ENCODE measurements at regions not wholly inside any gene's neighbourhood (a gene's known extent, or its start where the extent isn't known, plus 50 kb on each side); places are given as distances from the start of the nearest gene placed in this dataset.

- TF ChIP-seq, protein P1, sequence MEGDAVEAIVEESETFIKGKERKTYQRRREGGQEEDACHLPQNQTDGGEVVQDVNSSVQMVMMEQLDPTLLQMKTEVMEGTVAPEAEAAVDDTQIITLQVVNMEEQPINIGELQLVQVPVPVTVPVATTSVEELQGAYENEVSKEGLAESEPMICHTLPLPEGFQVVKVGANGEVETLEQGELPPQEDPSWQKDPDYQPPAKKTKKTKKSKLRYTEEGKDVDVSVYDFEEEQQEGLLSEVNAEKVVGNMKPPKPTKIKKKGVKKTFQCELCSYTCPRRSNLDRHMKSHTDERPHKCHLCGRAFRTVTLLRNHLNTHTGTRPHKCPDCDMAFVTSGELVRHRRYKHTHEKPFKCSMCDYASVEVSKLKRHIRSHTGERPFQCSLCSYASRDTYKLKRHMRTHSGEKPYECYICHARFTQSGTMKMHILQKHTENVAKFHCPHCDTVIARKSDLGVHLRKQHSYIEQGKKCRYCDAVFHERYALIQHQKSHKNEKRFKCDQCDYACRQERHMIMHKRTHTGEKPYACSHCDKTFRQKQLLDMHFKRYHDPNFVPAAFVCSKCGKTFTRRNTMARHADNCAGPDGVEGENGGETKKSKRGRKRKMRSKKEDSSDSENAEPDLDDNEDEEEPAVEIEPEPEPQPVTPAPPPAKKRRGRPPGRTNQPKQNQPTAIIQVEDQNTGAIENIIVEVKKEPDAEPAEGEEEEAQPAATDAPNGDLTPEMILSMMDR (IDR thresholded peaks at IDR 0.05; ENCODE audit: low read depth, low read length): no peak
- Histone ChIP-seq H3K9me3 (ENCODE audit: severe bottlenecking) (no peaks in the 10 kb centered on the region), H3K27ac (no peak overlapping the region), H3K27me3 (ENCODE audit: insufficient read depth, low read depth, severe bottlenecking) (no peaks in the 10 kb centered on the region), H3K4me3 (ENCODE audit: low read depth, low read length) (no peak overlapping the region), H3K36me3 (no peaks in the 10 kb centered on the region)
- DNase-seq: no peak
Observed at GRCh38 chr5:155091063-155091648, 77.6 kb downstream of the KIF4B start.

DNA sequence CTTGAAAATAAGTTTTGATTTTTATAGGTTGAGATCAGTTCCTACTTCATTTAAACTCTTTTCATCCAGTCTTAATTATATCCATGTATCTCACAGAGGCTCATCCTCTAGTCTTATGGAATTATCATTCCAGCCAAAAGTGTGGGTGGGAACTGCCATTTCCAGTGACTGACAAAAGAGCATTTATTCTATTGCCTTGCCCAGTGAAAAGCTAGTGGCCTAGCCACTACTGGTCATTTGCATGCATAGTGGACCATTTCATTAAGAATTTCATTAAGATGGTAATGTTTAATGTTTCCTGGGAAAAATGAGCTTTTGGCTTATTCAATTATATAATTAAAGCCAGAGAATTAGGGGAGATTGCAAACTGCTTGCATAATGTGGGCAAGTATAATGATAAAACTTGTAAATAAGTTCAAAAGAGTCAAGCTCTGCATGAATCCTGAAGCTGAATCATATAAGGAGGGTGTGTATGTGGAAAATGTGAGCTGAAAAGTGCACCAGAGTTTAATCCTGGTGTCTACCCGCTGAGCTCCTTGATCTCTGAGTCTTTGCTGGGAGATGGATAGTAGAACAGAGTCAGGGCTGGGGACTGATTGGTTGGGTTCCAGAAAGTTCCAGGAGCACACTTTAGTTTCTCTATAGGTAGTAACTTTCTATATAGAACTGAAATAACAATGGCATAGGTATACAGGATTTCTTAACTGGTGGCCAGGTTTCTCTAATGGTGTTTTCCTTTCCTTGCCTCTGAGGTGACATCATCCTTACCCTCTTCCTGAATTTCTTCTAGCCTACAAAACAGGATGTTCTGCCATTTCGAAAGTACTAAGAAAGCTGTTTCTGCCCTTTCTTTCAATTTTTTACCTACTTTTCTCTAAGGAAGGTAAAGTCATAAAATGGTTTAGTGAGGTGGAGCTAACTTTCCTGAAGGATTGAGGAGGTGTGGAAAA is 78.5 kb downstream of the KIF4B start:
- H3K27me3 ChIP-seq (ENCODE audit: insufficient read depth, low read depth, severe bottlenecking): no peaks in the 10 kb centered on the region
- TF ChIP-seq, protein P1 (IDR thresholded peaks at IDR 0.05; ENCODE audit: low read depth, low read length): no peak
- no peaks in the 10 kb centered on the region for H3K36me3 ChIP-seq
- no peak overlapping the region for H3K4me3 ChIP-seq (ENCODE audit: low read depth, low read length)
- H3K27ac ChIP-seq: no peak overlapping the region
- H3K9me3 ChIP-seq (ENCODE audit: severe bottlenecking): no peaks in the 10 kb centered on the region
- no peak for DNase-seq

- H3K27me3 ChIP-seq (ENCODE audit: insufficient read depth, low read depth, severe bottlenecking): no peaks in the 10 kb centered on the region
- TF ChIP-seq, protein P1 (IDR thresholded peaks at IDR 0.05; ENCODE audit: low read depth, low read length): no peak
- H3K36me3 ChIP-seq: no peaks in the 10 kb centered on the region
- no peak for DNase-seq
- H3K9me3 ChIP-seq (ENCODE audit: severe bottlenecking): no peaks in the 10 kb centered on the region
- no peak overlapping the region for H3K4me3 ChIP-seq (ENCODE audit: low read depth, low read length)
- H3K27ac ChIP-seq: no peak overlapping the region
Observed at GRCh38 chr5:155094455-155094854, 80.9 kb downstream of the KIF4B start.

DNA sequence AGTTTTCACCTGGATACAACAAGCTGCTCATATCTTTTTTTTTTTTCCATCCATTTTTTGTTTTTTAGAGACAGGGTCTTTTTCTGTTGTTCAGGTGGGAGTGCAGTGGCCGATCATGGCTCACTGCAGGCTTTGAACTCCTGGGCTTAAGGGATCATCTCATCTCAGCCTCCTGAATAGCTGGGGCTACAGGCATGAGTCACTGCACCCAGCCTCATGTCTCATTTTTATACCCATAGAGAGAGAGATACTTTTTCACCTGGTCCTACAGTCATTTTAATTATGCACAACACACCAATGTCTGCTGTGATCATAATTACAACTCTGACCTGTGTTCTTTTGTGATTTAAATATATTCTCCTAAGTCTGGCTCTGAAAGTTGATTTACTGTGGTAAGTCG is 84.4 kb downstream of the KIF4B start:
- Histone ChIP-seq H3K9me3 (ENCODE audit: severe bottlenecking) (no peaks in the 10 kb centered on the region), H3K27me3 (ENCODE audit: insufficient read depth, low read depth, severe bottlenecking) (no peaks in the 10 kb centered on the region), H3K27ac (no peak overlapping the region), H3K36me3 (no peaks in the 10 kb centered on the region), H3K4me3 (ENCODE audit: low read depth, low read length) (no peak overlapping the region)
- TF ChIP-seq, protein P1 (IDR thresholded peaks at IDR 0.05; ENCODE audit: low read depth, low read length): no peak
- DNase-seq: no peak

DNA sequence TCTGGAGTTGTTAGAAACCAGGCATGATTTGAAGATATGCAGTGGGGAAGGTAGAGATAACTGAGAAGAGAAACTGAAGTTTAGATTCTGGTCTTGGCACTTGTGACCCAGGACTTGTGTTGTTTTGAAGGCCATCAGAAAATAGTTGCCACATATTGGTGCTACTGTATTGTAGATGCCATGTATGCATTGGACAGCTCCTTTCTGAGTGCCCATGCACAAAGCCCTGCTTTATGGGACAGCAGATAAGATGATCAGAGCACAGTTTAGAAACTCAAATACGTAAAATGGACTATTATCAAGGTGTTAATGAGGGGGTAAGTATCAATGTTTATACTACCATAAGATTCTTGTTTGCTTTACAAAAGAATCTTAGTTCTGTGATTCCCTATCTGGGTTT is 84.9 kb downstream of the KIF4B start:
- Histone ChIP-seq H3K36me3 (no peaks in the 10 kb centered on the region), H3K27ac (no peak overlapping the region), H3K9me3 (ENCODE audit: severe bottlenecking) (no peaks in the 10 kb centered on the region), H3K27me3 (ENCODE audit: insufficient read depth, low read depth, severe bottlenecking) (no peaks in the 10 kb centered on the region), H3K4me3 (ENCODE audit: low read depth, low read length) (no peak overlapping the region)
- no peak for DNase-seq
- TF ChIP-seq, protein P1 (IDR thresholded peaks at IDR 0.05; ENCODE audit: low read depth, low read length): no peak

Data from WERI-Rb-1 (cell line).